ENCODE measurements at regions not wholly inside any gene's neighbourhood (a gene's known extent, or its start where the extent isn't known, plus 50 kb on each side); places are given as distances from the start of the nearest gene placed in this dataset.
"Not testable (repeated sequence)": the region's sequence is repeated elsewhere in the genome, so short reads cannot be mapped to it uniquely, and the experiment has no call there.

DNA sequence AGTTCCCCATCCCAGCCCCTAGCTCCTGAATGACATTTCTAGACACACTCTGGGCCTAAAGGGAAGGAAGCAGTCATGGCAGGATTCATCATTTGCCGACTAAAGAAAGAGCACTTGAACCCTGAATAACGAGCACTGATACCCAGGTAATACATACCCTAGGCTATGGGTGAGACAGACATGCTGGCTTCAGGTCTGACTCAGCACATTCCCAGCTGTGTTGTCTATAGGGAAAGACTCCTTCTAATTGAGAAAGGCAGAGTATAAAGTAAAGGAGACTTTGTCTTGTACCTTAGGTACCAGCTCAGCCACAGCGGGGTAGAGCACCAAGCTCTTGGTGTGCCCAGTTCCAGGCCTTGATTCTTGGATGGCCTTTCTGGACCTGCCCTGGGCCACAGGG is 870.5 kb downstream of the PDCD6IP start:
- no peak overlapping the region for H3K4me3 ChIP-seq
- no peak overlapping the region for H3K27ac ChIP-seq

DNA sequence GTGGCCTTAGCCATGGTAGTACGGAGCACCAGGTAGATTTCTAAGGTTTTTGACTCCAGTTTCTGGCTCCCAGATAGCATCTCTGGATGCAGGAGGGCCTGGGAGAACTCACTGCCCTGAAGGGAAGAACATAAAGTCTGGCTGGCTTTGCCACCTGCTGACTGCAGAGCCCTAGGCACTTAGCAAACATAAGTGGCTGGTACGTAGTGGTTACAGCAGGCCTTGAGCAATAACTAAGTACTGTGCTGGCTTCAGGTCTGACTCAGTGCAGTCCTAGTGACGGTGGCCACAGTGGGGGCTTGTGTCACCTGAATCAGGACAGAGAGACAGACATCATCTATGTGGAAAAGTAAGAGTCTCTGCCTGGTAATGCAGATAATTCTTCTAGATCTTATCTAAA is 871.1 kb downstream of the PDCD6IP start:
- no peak overlapping the region for H3K27ac ChIP-seq
- H3K4me3 ChIP-seq: no peak overlapping the region

DNA sequence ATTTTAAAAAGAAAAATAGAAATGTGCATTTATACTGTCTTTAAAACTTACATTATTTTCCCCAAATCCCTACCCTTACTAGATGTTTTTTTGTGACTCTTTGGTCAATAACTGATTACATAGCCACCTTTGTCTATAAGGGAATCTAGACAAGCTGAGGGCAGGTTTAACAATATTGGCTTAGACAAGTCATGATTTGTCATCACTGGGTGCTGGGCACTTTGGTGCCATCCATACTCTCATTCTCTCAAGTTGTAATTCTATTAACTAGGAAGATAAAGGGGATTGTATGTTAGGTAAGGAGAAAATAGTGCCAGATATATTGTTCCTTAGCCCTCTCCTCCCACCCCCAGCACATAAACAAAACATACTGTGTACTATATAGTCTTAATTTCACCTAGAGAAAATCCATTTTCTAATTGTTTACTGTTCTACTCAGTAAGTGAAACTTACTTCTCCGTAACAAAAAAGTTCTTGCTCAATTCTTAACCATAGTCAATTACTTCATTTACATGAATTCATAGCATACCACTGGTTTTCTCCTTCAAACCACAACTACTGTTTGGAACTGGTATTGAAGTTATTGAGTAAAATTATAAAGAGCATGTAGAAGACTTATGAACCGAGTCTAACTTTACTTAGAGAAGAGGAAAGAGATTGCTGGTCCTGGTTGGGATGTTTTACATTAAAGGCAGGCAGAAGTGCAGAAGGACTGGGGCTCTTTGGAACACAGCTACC is 877.1 kb downstream of the PDCD6IP start:
- Histone ChIP-seq H3K27ac (no peak overlapping the region), H3K4me3 (no peak overlapping the region)

DNA sequence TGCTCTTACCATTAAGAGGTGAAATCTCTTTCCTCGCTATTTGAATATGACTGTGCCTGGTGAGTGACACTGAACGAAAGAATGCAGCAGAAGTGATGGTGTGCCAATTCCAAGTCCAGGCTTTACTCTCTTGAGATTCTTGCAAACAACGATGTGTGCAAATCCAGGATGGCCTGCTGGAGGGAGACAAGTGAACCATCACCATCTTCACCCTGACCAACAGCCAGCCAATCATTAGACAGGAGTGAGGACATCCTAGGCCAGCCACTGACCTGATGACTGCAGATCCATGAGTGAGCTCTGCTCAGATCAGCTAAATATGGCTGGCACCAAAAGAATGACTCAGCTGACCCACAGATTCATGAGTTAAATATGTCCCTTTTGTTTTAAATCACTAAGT is 878.0 kb downstream of the PDCD6IP start:
- Histone ChIP-seq H3K4me3 (no peak overlapping the region), H3K27ac (no peak overlapping the region)

DNA sequence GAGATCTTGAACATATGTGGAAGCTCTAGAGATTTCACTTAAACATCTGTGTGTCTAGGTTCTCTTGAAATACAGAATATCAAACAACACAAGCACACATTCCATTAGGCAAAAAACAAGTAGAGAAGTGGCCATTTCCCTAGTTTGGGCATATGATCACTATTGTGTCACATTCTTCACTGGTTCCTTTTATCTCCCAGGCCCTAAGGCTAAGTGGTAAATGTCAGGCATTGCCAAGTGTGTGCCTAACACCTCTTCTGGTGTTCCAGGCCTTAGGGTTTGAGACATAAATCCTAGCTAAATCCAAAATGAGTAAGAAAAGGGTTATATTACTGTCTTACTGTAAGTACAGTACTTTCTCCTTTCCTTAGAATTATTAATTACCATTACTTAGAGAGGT is 880.1 kb downstream of the PDCD6IP start:
- no peak overlapping the region for H3K27ac ChIP-seq

DNA sequence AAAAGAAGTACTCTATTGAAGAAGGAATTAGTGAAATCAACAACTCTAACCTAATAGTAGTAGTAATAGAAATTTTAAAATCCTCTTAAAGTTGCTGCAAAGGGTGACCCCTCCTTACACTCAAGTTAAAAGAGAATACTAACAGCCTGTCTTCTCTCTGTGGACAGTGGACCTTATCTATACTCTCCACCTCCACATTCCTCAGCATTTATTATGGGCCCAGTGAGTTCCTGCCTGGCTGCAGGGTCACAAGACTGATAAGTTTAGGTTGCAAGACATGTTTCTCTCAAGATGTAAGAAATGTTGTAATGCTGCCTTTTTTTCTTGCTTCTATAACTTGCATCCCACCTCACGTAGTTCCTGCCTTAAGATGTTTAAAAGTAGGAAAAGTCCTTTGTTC is 880.6 kb downstream of the PDCD6IP start:
- not testable (repeated sequence) for H3K27ac ChIP-seq, H3K4me3 ChIP-seq

More for the DNA sequence above, 880.1 kb downstream of the PDCD6IP start:
- H3K4me3 ChIP-seq: no peak overlapping the region

DNA sequence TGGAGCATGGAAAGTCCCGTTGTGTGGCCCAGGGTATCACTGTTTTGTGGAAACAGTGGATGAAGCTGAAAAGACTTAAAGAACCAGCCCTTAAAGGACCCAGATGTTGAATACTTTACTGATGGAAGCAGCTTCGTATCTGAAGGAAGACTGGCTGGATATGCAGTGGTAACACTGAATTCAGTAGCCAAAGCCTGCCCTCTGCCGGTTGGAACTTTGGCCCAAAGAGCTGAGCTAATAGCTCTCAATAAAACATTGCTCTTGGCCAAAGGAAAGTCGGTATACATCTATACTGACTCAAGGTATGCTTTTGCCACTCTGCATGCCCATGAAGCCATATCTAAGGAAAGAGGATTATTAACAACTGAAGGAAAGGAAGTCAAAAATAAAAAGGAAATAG is 885.4 kb downstream of the PDCD6IP start:
- no peak overlapping the region for H3K27ac ChIP-seq
- no peak overlapping the region for H3K4me3 ChIP-seq

DNA sequence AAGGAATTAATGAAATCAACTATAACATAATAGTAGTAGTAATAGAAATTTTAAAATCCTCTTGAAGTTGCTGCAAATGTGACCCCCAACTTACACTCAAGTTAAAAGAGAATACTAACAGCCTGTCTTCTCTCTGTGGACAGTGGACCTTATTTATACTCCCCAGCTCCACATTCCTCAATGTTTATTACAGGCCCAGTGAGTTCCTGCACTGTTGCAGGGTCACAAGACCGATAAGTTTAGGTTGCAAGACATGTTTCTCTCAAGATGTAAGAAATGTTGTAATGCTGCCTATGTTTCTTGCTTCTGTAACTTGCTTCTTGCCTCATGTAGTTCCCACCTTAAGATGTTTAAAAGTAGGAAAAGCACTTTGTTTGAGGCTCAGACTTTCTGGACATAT is 888.1 kb downstream of the PDCD6IP start:
- no peak overlapping the region for H3K4me3 ChIP-seq
- H3K27ac ChIP-seq: no peak overlapping the region

DNA sequence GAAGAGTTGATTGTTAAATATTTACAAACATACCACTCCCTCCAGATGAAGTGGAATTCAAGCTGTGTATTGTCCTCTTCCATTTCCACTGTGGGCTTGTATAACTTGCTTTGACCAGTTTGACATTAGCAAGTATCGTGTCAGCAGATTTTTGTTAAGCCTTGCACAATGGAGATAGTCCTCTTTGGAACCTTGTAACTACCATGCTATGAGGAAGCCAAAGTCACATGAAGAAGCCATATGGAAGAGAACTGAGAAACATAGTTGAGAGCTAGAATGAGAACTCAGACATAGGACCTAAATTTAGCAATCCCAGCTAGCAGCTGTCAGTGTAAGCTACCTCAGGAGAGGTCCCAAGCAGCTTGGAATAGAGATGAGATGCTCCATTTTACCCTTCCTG is 889.2 kb downstream of the PDCD6IP start:
- no peak overlapping the region for H3K27ac ChIP-seq
- no peak overlapping the region for H3K4me3 ChIP-seq

DNA sequence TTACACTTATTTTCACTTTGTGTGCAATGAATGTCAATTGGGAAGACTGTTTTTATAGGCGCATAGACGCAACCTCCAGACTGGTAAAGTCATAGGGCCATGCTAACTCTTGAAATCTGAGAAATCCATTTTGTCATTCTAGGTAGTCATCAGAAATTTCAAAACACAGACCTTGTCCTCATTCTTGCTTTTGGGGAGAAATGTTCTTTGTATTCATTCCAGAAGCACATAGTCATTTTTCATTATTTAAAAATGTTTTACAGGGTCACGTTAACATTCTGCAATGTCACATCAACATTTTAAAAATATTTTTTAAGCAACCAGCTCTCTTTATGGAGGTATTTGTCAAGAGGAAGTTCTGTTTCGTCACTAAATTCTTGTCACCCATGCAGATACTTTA is 898.4 kb downstream of the PDCD6IP start:
- no peak overlapping the region for H3K4me3 ChIP-seq
- H3K27ac ChIP-seq: no peak overlapping the region

DNA sequence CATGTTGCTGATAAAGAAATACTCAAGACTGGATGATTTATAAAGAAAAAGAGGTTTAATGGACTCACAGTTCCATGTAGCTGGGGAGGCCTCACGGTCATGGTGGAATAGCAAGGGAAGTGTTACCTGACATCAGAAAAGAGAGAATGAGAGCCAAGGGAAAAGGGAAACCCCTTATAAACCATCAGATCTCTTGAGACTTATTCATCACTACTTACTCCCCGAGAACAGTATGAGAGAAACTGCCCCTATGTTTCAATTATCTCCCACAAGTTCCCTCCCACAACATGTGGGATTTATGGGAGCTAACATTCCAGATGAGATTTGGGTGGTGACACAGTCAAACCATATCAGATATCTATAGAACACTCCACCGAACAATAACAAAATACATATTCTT is 904.6 kb downstream of the PDCD6IP start:
- no peak overlapping the region for H3K27ac ChIP-seq
- H3K4me3 ChIP-seq: no peak overlapping the region

DNA sequence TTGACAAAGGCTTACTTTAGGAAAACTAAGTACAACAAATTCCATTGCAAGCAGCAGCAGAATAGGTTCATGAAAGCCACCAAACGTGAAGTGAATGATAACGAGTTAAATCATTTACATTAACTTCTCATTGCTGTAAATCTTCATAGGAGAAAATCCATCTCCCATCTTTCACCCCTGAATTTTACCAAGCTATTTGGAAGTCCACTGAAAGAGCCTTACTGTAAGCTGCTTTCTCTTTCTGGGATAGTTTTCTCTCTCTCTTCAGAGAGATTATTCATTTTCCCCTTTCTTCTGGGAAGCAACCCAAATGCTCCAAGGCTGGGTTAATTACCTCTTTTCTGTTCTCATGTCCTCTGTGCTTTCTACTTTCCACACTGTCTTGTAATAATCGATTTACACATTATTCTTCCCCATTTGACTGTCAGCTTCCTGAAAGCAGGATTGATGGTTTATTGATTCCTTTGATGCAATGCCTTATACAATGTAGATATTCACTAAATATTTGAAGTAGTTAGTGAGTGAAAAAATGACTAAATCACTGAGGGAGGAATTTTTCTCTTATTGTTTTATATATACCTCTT is 914.3 kb upstream of the ARPP21 start:
- Histone ChIP-seq H3K4me3 (no peak overlapping the region), H3K27ac (no peak overlapping the region)

DNA sequence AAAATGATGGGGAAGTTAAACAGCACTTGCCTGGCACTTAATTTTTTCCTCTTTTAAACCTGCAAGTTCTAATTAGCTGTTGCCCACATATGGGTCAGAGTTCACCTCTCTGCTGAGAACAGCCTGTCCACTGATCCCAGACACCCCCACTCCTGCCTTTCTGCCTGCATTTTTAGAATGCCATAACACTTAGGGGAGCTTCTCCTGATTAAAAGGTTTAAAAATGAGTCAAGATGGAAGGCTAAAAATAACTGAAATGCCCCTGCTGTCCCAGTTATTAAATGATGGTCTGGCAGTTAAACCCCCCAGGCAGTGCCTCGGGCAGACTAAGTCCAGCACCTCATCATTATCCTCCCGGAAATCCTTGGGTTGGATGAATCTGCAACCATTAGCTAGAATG is 913.6 kb upstream of the ARPP21 start:
- no peak overlapping the region for H3K4me3 ChIP-seq

DNA sequence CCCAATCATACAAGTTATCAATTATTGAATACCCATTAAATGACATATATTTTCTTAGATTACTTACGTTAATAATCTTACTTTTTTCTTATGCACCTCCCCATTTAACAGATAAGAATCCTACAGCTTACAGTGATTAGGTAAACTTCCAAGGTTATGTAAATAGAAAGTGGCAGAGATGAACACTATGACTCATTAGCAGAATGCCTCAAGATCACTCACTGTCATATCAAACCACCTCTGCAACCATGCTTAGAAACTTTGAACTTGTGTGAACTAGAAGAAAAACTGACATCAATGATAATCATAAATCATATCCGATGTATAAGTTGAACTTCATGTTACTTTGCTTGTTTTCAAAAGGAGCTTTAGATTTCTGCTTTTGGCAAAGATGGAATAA is 911.6 kb upstream of the ARPP21 start:
- no peak overlapping the region for H3K4me3 ChIP-seq
- no peak overlapping the region for H3K27ac ChIP-seq

More for the DNA sequence above, 913.6 kb upstream of the ARPP21 start:
- H3K27ac ChIP-seq: no peak overlapping the region

DNA sequence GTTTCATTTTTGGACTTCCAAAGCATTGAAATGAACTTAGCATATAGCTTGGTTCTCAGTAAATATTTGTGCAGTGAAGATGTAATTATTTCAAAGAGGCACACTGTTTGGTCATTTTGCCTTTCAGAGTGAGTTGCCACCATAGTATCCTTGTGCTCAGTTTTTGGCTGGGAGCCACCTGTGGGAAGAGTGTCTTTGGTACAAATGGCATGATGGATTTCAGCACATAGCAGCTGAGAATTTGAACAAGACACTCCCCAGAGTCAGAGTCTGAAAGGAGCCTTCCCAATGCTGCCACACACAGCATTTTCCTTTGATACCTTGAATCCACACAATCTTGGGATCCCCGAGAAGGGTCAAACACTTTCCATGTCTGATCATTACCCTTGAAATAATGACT is 897.2 kb upstream of the ARPP21 start:
- Histone ChIP-seq H3K4me3 (no peak overlapping the region), H3K27ac (no peak overlapping the region)

DNA sequence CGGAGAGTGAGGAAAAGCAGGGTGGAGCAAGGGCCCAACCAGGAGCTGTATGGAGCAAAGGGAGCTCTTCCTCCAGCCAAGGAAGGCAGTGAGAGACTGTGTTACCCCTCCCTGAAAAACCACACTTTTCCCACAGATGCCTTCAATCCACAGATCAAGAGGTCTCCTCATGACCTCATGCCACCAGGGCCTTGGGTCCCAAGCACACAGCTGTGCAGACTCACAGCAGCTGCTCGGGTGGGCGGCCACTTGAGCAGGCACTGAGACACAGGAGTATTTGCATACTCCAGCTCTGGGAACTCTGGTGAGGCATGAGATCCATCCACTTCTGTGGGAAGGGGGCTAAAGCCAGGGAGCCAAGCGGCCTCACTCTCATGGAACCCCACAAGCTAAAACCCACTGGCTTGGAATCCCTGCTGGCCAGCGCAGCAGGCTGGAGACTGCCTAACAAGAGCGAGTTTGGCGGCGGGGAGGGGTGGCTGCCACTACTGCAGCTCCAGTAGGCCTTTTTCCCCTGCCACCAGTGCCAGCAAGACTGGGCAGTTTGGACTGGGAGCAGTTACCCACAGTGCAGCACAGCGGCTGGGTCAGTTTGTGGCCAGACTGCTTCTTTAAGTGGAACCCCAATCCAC is 880.6 kb upstream of the ARPP21 start:
- Histone ChIP-seq H3K27ac (no peak overlapping the region), H3K4me3 (no peak overlapping the region)

DNA sequence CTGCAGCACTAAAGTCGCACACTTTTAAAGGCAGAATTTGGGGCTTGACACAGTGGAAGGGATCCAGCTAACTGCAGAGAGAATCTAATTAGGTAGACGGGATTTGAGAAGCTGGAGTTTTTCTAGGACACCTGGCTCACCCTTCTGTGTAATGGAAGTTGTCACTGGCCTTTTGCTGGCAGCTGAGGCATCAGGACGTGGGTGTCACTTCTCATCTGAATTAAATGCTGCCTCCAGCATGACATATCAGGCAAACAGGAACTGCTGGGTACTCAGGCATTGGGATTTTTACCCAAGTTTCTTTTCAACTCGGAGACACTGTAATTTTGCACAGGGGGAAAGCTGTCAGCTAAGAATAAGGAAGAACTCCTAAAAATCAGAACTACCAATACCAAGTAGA is 861.9 kb upstream of the ARPP21 start:
- no peak overlapping the region for H3K27ac ChIP-seq
- H3K4me3 ChIP-seq: no peak overlapping the region

DNA sequence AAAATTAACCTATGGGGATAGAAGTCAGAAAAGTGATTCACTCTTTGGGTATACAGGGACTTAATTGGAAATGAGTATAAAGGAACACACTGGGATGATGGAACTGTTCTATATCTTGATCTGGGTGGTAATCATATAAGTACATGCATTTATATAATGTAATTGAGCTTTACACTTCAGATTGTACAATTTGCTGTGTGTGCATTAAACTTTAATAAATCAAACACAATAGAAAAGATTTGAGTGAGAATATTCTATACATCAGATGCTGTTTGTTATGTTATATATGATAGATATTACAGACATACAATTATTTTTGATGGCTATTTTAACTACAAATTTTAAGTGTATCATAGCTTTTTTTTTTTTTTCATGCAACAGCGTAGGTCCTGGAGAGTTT is 860.2 kb upstream of the ARPP21 start:
- no peak overlapping the region for H3K27ac ChIP-seq
- H3K4me3 ChIP-seq: no peak overlapping the region

DNA sequence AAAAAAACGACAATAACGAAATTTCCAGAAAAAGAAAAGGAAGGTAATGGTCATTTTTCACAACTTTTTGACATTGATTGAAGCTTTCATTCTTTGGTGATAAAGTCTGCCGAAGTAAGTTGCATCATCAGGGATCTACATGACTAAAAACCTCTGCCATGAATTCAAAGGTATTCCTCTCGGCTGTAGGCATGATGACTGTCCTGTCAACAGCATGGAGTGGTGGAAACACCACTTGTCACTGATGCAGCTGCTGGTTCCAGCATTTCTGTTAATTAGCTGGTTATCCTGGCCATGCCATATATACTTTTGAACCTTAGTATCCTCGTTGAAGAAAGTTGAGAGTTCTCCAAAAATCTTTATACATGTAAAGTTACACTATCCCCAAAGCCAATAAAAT is 859.0 kb upstream of the ARPP21 start:
- H3K27ac ChIP-seq: no peak overlapping the region

DNA sequence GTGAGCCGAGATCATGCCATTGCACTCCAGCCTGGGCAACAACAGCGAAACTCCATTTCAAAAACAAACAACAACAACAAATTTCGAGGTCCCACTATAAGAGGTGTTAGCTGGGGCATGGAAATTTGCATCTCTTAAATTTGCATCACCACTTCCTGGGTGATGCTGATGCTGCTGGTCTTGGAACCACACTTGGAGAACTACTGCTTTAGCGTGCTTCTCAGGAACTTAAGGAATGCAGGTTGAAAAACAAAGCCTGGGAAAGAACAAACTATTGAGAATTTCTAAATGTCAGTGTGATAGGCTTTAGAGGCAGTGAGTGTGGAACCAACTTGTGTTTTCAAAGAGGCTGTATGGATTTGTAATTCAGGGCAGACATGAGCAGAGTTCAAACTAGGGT is 858.4 kb upstream of the ARPP21 start:
- no peak overlapping the region for H3K27ac ChIP-seq
- H3K4me3 ChIP-seq: no peak overlapping the region

More for the DNA sequence above, 859.0 kb upstream of the ARPP21 start:
- H3K4me3 ChIP-seq: no peak overlapping the region

DNA sequence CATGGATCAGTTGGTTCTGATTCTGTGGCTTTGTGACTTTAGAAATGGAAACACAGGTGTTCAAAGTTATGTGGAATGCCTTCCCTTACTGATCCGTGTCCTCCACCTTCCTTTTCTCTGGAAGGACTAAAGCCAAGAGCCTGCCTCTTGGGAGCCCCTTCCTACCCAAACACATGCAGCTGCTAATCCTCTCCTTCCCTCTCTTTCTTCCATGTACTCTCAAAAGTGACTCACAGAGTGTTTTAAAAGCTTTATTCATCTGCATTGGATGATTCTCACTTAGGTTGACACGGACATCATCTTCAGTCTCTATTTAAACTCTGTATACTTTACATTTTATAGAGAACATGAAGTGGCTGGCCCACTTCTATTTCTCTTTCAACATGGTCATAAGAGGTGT is 856.5 kb upstream of the ARPP21 start:
- H3K27ac ChIP-seq: no peak overlapping the region

More for the DNA sequence above, 856.5 kb upstream of the ARPP21 start:
- H3K4me3 ChIP-seq: no peak overlapping the region

Measured in skin epidermis (tissue), 12 donors.